Keratinocyte (primary cell): ENCODE measurements at regions not wholly inside any gene's neighbourhood (a gene's known extent, or its start where the extent isn't known, plus 50 kb on each side); places are given as distances from the start of the nearest gene placed in this dataset.

Source experiments
- DNase-seq: peaks from one replicate; pipeline ENCODE4 v3.0.0-alpha.2; 2011; ENCODE audit warnings: low read depth, missing footprints, low spot score
- FAIRE-seq: peaks from 2 replicates; lab custom pipeline; 2011; peaks lifted over from hg19 to GRCh38; lab: Jason Lieb, UNC
- H2AFZ ChIP-seq: 2 replicates; pipeline ENCODE4 v1.6.0; 2012; ENCODE audit warnings: low read length, control low read depth, inconsistent platforms; ENCODE audit not compliant: control insufficient read depth
- H3K27ac ChIP-seq: 2 replicates; pipeline ENCODE4 v1.5.1; 2011; ENCODE audit warnings: low read length; ENCODE audit not compliant: control insufficient read depth, insufficient read depth
- H3K27me3 ChIP-seq: 3 replicates; pipeline ENCODE4 v1.6.0; 2011; ENCODE audit warnings: low read length; ENCODE audit not compliant: control insufficient read depth, insufficient read depth; ENCODE audit errors: extremely low read depth
- H3K36me3 ChIP-seq, 2 experiments: 2 replicates in 1 of 2; 3 replicates in 1 of 2; pipeline ENCODE4 v1.5.1; 2011; ENCODE audit warnings: low read length in 2 of 2, mild to moderate bottlenecking in 1 of 2; ENCODE audit not compliant: control insufficient read depth in 2 of 2, insufficient read depth in 2 of 2; ENCODE audit errors: extremely low read depth in 1 of 2
- H3K4me1 ChIP-seq: 3 replicates; pipeline ENCODE4 v1.5.1; 2011; ENCODE audit warnings: low read length; ENCODE audit not compliant: control insufficient read depth, insufficient read depth; ENCODE audit errors: extremely low read depth
- H3K4me2 ChIP-seq: 3 replicates; pipeline ENCODE4 v1.6.0; 2011; ENCODE audit warnings: low read depth, low read length; ENCODE audit not compliant: control insufficient read depth, insufficient read depth; ENCODE audit errors: extremely low read depth
- H3K4me3 ChIP-seq, 3 experiments: fragments of 200-600 bp in 1 of 3; sonication (generic) in 1 of 3; 2 replicates in 2 of 3; 3 replicates in 1 of 3; pipeline ENCODE4 v1.5.1; 2011 to 2016; ENCODE audit warnings: low read length in 3 of 3, mild to moderate bottlenecking in 3 of 3, control low read depth in 2 of 3, inconsistent platforms in 1 of 3, low read depth in 1 of 3, mixed read lengths in 1 of 3, mixed run types in 1 of 3, moderate library complexity in 1 of 3; ENCODE audit not compliant: control insufficient read depth in 2 of 3, insufficient read depth in 2 of 3; ENCODE audit errors: extremely low read depth in 1 of 3
- H3K79me2 ChIP-seq: 2 replicates; pipeline ENCODE4 v1.6.0; 2012; ENCODE audit warnings: low read length; ENCODE audit not compliant: control insufficient read depth, insufficient read depth
- H3K9ac ChIP-seq: 3 replicates; pipeline ENCODE4 v1.6.0; 2011; ENCODE audit warnings: low read length; ENCODE audit not compliant: control insufficient read depth, insufficient read depth; ENCODE audit errors: extremely low read depth
- H3K9me1 ChIP-seq: 3 replicates; pipeline ENCODE4 v1.6.0; 2011; ENCODE audit warnings: low read length; ENCODE audit not compliant: control insufficient read depth, insufficient read depth; ENCODE audit errors: extremely low read depth
- H3K9me3 ChIP-seq: 2 replicates; pipeline ENCODE4 v1.5.1; 2012; ENCODE audit warnings: low read depth, low read length; ENCODE audit not compliant: control insufficient read depth
- H4K20me1 ChIP-seq: 3 replicates; pipeline ENCODE4 v1.6.0; 2011; ENCODE audit warnings: low read length; ENCODE audit not compliant: control insufficient read depth, insufficient read depth; ENCODE audit errors: extremely low read depth
- CTCF ChIP-seq, 3 experiments: IDR thresholded peaks in 1 of 3; conservative IDR thresholded peaks in 1 of 3; optimal IDR thresholded peaks in 1 of 3; 2 replicates in 2 of 3; 3 replicates in 1 of 3; pipeline versions ENCODE3 to v1.5.1; 2011; ENCODE audit warnings: low read length in 3 of 3, mild to moderate bottlenecking in 3 of 3, moderate library complexity in 2 of 3, control low read depth in 1 of 3, inconsistent platforms in 1 of 3; ENCODE audit not compliant: insufficient read depth in 2 of 3; ENCODE audit errors: extremely low read depth in 1 of 3
- EZH2 ChIP-seq: IDR thresholded peaks from one replicate; pipeline ENCODE4 v1.6.1; 2012; ENCODE audit warnings: inconsistent platforms, mild to moderate bottlenecking, low read length, moderate library complexity
- dilution Hi-C: fragments of 300-500 bp; cut with MboI; formaldehyde crosslinking; loops from one replicate; pipeline ENCODE4 v1.7.0; 2020; ENCODE audit warnings: low sequenced_read_pairs; ENCODE audit not compliant: extremely low pct_ligation_motif_present

- H3K36me3 ChIP-seq = no peaks in the 10 kb centered on the region
- H3K79me2 ChIP-seq = no peaks in the 10 kb centered on the region
- H4K20me1 ChIP-seq = no peaks in the 10 kb centered on the region
- no peak overlapping the region for H3K27ac ChIP-seq
- TF ChIP-seq EZH2 (no peak), CTCF (optimal IDR thresholded peaks at IDR 0.05 in 1 of 3, IDR thresholded peaks at IDR 0.05 in 1 of 3, conservative IDR thresholded peaks at IDR 0.05 in 1 of 3; ENCODE audit: extremely low read depth in 1 of 3, insufficient read depth in 2 of 3, low read length in 3 of 3) (no peak)
- dilution Hi-C loops = no loop called here
- no peaks in the 10 kb centered on the region for H3K9me3 ChIP-seq
- H2AFZ ChIP-seq = no peak overlapping the region
- H3K4me2 ChIP-seq = no peak overlapping the region
- H3K9ac ChIP-seq = no peak overlapping the region
- FAIRE-seq (no peak), DNase-seq (no peak)
- H3K27me3 ChIP-seq = no peaks in the 10 kb centered on the region
- H3K4me1 ChIP-seq = no peaks in the 10 kb centered on the region
- H3K4me3 ChIP-seq = no peak overlapping the region
- no peaks in the 10 kb centered on the region for H3K9me1 ChIP-seq
These were observed 508.5 kb downstream of the FOXG1 start for GRCh38 chr14:29274890-29275596.

- Histone ChIP-seq H3K4me2 (no peak overlapping the region), H3K9me1 (no peaks in the 10 kb centered on the region), H3K79me2 (no peaks in the 10 kb centered on the region), H3K4me1 (no peaks in the 10 kb centered on the region), H3K27ac (no peak overlapping the region), H3K9me3 (no peaks in the 10 kb centered on the region), H2AFZ (no peak overlapping the region), H3K36me3 (no peaks in the 10 kb centered on the region), H3K4me3 (no peak overlapping the region), H3K9ac (no peak overlapping the region), H3K27me3 (no peaks in the 10 kb centered on the region), H4K20me1 (no peaks in the 10 kb centered on the region)
- no peak for DNase-seq
- TF ChIP-seq EZH2 (no peak), CTCF (optimal IDR thresholded peaks at IDR 0.05 in 1 of 3, IDR thresholded peaks at IDR 0.05 in 1 of 3, conservative IDR thresholded peaks at IDR 0.05 in 1 of 3; ENCODE audit: extremely low read depth in 1 of 3, insufficient read depth in 2 of 3, low read length in 3 of 3) (no peak)
- FAIRE-seq = no peak
- dilution Hi-C loops = no loop called here
These were observed 512.0 kb downstream of the FOXG1 start for GRCh38 chr14:29278301-29279263.
